OCI-LY7 (cell line): ENCODE measurements at regions not wholly inside any gene's neighbourhood (a gene's known extent, or its start where the extent isn't known, plus 50 kb on each side); places are given as distances from the start of the nearest gene placed in this dataset.

Experiments used
- EZH2phosphoT487 ChIP-seq: fragments of 200-600 bp; sonication (generic); IDR thresholded peaks from 2 replicates; pipeline ENCODE4 v1.6.1; 2018; ENCODE audit warnings: low read depth, borderline replicate concordance, mild to moderate bottlenecking, mixed run types, antibody characterized with exemption, low read length, moderate library complexity, mixed read lengths
- TF ChIP-seq, protein P1 (sequence below): fragments of 200-600 bp; sonication (generic); conservative IDR thresholded peaks from 2 replicates; pipeline ENCODE4 v1.5.1; 2014; ENCODE audit warnings: mild to moderate bottlenecking, antibody characterized with exemption, low read length, moderate library complexity, mixed read lengths

DNA sequence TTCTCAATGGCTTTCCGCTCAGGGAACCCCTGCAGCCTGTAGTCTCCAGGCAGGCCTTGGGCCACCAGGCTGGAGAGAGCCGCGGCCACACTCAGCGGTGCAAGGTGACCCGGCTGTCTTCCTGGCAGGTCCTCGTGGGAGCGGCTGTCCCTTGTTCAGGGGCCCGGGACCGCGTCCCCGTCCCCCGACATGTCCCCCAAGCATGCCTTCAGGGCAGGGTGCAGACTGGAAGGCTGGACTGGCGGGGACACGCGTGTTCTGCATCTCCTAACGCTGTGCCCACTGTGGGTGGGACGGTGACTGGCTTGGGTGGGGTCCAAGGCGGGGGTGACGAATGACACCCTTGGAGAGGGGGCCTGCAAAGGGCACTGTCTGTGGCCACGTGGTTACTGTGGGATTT lies 93.6 kb downstream of the WTIP start:
- TF ChIP-seq, protein P1, sequence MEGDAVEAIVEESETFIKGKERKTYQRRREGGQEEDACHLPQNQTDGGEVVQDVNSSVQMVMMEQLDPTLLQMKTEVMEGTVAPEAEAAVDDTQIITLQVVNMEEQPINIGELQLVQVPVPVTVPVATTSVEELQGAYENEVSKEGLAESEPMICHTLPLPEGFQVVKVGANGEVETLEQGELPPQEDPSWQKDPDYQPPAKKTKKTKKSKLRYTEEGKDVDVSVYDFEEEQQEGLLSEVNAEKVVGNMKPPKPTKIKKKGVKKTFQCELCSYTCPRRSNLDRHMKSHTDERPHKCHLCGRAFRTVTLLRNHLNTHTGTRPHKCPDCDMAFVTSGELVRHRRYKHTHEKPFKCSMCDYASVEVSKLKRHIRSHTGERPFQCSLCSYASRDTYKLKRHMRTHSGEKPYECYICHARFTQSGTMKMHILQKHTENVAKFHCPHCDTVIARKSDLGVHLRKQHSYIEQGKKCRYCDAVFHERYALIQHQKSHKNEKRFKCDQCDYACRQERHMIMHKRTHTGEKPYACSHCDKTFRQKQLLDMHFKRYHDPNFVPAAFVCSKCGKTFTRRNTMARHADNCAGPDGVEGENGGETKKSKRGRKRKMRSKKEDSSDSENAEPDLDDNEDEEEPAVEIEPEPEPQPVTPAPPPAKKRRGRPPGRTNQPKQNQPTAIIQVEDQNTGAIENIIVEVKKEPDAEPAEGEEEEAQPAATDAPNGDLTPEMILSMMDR: no peak
- no peak for TF ChIP-seq EZH2phosphoT487
